GM18502 (cell line): ENCODE measurements at regions not wholly inside any gene's neighbourhood (a gene's known extent, or its start where the extent isn't known, plus 50 kb on each side); places are given as distances from the start of the nearest gene placed in this dataset.

Experiments used
- ATAC-seq: cut with Tn5 transposase; IDR thresholded peaks from one replicate; pipeline ENCODE4 v1.9.1; 2021; ENCODE audit warnings: mild to moderate bottlenecking; ENCODE audit not compliant: unreplicated experiment, poor library complexity

- no peak for ATAC-seq
Measured at GRCh38 chr22:49186293-49186692, 641.4 kb downstream of the BRD1 start.

GRCh38 chr22:49185312-49185969, 642.2 kb downstream of the BRD1 start:
- no peak for ATAC-seq

GRCh38 chr22:49184736-49185135, 642.9 kb downstream of the BRD1 start:
- ATAC-seq = no peak

- no peak for ATAC-seq
Measured at GRCh38 chr22:49183826-49184216, 643.9 kb downstream of the BRD1 start.

GRCh38 chr22:49183208-49183825, 644.4 kb downstream of the BRD1 start:
- ATAC-seq = no peak

GRCh38 chr22:49182416-49182815, 645.3 kb downstream of the BRD1 start:
- no peak for ATAC-seq

- no peak for ATAC-seq
Measured at GRCh38 chr22:49181942-49182341, 645.7 kb downstream of the BRD1 start.

GRCh38 chr22:49181431-49181830, 646.2 kb downstream of the BRD1 start:
- ATAC-seq = no peak

GRCh38 chr22:49180683-49181024, 647.0 kb downstream of the BRD1 start:
- ATAC-seq = no peak

- ATAC-seq = no peak
Measured at GRCh38 chr22:49179886-49180682, 647.6 kb downstream of the BRD1 start.

- ATAC-seq = no peak
Measured at GRCh38 chr22:49179175-49179574, 648.5 kb downstream of the BRD1 start.

GRCh38 chr22:49178246-49179005, 649.2 kb downstream of the BRD1 start:
- no peak for ATAC-seq

GRCh38 chr22:49177666-49178065, 650.0 kb downstream of the BRD1 start:
- ATAC-seq = no peak

- ATAC-seq = no peak
Measured at GRCh38 chr22:49176956-49177355, 650.7 kb downstream of the BRD1 start.

- no peak for ATAC-seq
Measured at GRCh38 chr22:49170053-49170452, 657.6 kb downstream of the BRD1 start.

GRCh38 chr22:49169074-49169744, 658.5 kb downstream of the BRD1 start:
- ATAC-seq = no peak

GRCh38 chr22:49168219-49168813, 659.4 kb downstream of the BRD1 start:
- ATAC-seq = no peak

- no peak for ATAC-seq
Measured at GRCh38 chr22:49166746-49167145, 660.9 kb downstream of the BRD1 start.

GRCh38 chr22:49166211-49166610, 661.5 kb downstream of the BRD1 start:
- ATAC-seq = no peak

- no peak for ATAC-seq
Measured at GRCh38 chr22:49164773-49165320, 662.8 kb downstream of the BRD1 start.
